HG03196 (cell line): ENCODE measurements at regions not wholly inside any gene's neighbourhood (a gene's known extent, or its start where the extent isn't known, plus 50 kb on each side); places are given as distances from the start of the nearest gene placed in this dataset.

Experiments
- ATAC-seq: cut with Tn5 transposase; IDR thresholded peaks from one replicate; pipeline ENCODE4 v1.9.1; 2021; ENCODE audit not compliant: unreplicated experiment

- no peak for ATAC-seq
Measured at GRCh38 chr2:199707593-199708185, 143.3 kb downstream of the FTCDNL1 start.

- ATAC-seq = no peak
Measured at GRCh38 chr2:199705538-199705937, 145.5 kb downstream of the FTCDNL1 start.

GRCh38 chr2:199704358-199705238, 146.4 kb downstream of the FTCDNL1 start:
- no peak for ATAC-seq

- ATAC-seq = no peak
Measured at GRCh38 chr2:199703199-199703598, 147.8 kb downstream of the FTCDNL1 start.

GRCh38 chr2:199697469-199697868, 153.5 kb downstream of the FTCDNL1 start:
- ATAC-seq = no peak

GRCh38 chr2:199696048-199696447, 154.9 kb downstream of the FTCDNL1 start:
- no peak for ATAC-seq

GRCh38 chr2:199693861-199694260, 157.1 kb downstream of the FTCDNL1 start:
- ATAC-seq = no peak

GRCh38 chr2:199692489-199692888, 158.5 kb downstream of the FTCDNL1 start:
- ATAC-seq = no peak

- ATAC-seq = no peak
Measured at GRCh38 chr2:199690225-199690624, 160.8 kb downstream of the FTCDNL1 start.

- no peak for ATAC-seq
Measured at GRCh38 chr2:199685669-199686068, 165.3 kb downstream of the FTCDNL1 start.

GRCh38 chr2:199684832-199685231, 166.2 kb downstream of the FTCDNL1 start:
- no peak for ATAC-seq

GRCh38 chr2:199684168-199684567, 166.8 kb downstream of the FTCDNL1 start:
- no peak for ATAC-seq

GRCh38 chr2:199682001-199682400, 169.0 kb downstream of the FTCDNL1 start:
- ATAC-seq = no peak

- no peak for ATAC-seq
Measured at GRCh38 chr2:199680482-199680881, 170.5 kb downstream of the FTCDNL1 start.

- no peak for ATAC-seq
Measured at GRCh38 chr2:199679883-199680282, 171.1 kb downstream of the FTCDNL1 start.

GRCh38 chr2:199677881-199678280, 173.1 kb downstream of the FTCDNL1 start:
- no peak for ATAC-seq

GRCh38 chr2:199668645-199669044, 182.3 kb downstream of the FTCDNL1 start:
- ATAC-seq = no peak

GRCh38 chr2:199663157-199663556, 187.8 kb downstream of the FTCDNL1 start:
- ATAC-seq = no peak

- ATAC-seq = no peak
Measured at GRCh38 chr2:199662255-199662654, 188.7 kb downstream of the FTCDNL1 start.

- no peak for ATAC-seq
Measured at GRCh38 chr2:199660167-199660566, 190.8 kb downstream of the FTCDNL1 start.

- ATAC-seq = no peak
Measured at GRCh38 chr2:199659207-199659606, 191.8 kb downstream of the FTCDNL1 start.

GRCh38 chr2:199646439-199646838, 188.7 kb upstream of the SATB2 start:
- peak; percentile 55 for ATAC-seq
